GM18909 (cell line): ENCODE measurements at regions not wholly inside any gene's neighbourhood (a gene's known extent, or its start where the extent isn't known, plus 50 kb on each side); places are given as distances from the start of the nearest gene placed in this dataset.
"Not testable (repeated sequence)": the region's sequence is repeated elsewhere in the genome, so short reads cannot be mapped to it uniquely, and the experiment has no call there.

ENCODE experiments used
- ATAC-seq: cut with Tn5 transposase; IDR thresholded peaks from one replicate; pipeline ENCODE4 v1.9.1; 2021; ENCODE audit warnings: mild to moderate bottlenecking; ENCODE audit not compliant: unreplicated experiment, poor library complexity

GRCh38 chr10:46739919-46740318 is 161.0 kb downstream of the SYT15 start:
- ATAC-seq = not testable (repeated sequence)

GRCh38 chr10:46740368-46740767 is 161.4 kb downstream of the SYT15 start:
- ATAC-seq = not testable (repeated sequence)

DNA sequence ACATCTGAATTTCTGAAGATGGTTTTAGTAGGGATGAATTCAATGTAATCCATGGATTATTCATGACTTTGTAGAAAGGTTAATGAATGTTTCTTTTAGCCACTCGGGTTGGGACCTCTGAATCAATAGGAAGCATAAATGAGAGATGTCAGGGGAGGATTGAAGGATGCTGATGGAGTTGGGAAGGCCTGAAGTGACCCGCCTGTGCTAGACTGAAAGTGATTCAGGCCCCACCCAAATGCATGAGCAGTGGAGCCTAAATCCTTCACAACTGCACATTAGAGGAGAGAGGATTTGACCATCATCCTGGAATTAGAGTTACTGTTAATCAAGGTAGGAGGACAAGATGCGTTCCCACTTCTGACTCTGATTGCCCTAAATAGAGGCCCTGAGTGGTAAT is 162.2 kb upstream of the PTPN20 start:
- not testable (repeated sequence) for ATAC-seq

- ATAC-seq = peak; percentile 63
Observed at GRCh38 chr10:46749470-46749869, 161.8 kb upstream of the PTPN20 start.

DNA sequence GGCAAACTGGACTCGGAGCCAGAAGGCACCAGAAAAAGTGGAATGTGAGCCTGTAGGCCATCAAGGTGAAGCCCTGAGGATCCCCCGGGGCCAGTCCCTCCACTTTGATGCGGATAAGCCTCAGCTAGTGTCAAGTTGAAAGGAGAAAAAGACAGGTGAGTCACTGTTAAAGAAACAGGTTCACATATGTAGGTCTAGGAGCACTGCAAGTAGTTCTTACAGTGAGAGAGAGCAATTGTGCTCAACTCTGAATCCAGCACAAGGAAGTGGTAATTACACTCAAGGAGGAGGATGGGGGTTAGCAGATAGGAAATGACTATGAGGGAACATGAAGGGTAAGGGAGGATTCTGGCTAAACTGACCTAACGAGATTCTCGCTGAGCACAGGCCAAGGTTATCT is 157.5 kb upstream of the PTPN20 start:
- ATAC-seq = not testable (repeated sequence)

- peak; percentile 93 for ATAC-seq
Observed at GRCh38 chr10:46761471-46761870, 149.8 kb upstream of the PTPN20 start.

- not testable (repeated sequence) for ATAC-seq
Observed at GRCh38 chr10:46768515-46769291, 142.5 kb upstream of the PTPN20 start.

GRCh38 chr10:46773178-46773896 is 137.9 kb upstream of the PTPN20 start:
- ATAC-seq = not testable (repeated sequence)

DNA sequence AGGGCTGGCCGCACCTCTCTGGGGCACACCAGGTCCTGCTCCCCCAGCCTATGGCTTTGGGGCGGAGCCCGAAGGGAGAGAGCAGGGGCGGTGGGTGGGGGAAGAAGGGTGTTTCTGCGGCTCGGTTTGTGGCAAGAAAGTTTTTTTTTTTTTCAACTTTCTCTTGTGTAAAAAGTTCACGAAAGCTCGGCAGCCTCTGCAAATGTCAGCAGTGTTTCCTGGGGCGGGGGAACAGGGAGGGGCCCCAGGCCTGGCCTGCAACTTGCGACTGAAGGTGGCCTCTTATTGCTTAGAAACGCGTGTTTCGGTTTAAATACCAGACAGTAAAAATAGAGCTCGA is 137.4 kb upstream of the PTPN20 start:
- not testable (repeated sequence) for ATAC-seq

DNA sequence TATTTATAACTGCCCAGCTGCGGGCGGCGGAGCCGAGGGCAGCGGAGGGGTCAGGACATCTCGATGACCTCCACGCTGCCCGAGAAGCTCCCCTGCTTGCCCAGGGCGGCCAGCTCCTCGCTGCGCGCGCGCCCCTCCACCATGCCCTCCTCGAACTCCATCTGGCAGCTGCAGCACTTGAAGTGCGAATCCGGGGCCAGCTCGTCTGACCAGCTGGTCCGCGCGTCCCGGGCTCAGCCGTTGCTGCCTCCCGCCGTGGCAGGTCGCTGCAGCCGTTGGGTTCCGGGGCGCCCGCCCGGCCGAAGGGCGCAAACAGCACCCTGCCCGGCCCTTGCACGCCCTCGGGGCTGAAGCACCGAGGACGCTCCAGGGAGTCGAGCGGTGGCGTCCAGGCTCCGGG is 136.9 kb upstream of the PTPN20 start:
- not testable (repeated sequence) for ATAC-seq

GRCh38 chr10:46774945-46775667 is 136.1 kb upstream of the PTPN20 start:
- ATAC-seq = not testable (repeated sequence)

GRCh38 chr10:46775668-46776059 is 135.6 kb upstream of the PTPN20 start:
- ATAC-seq = not testable (repeated sequence)

GRCh38 chr10:46779571-46779970 is 131.7 kb upstream of the PTPN20 start:
- not testable (repeated sequence) for ATAC-seq

GRCh38 chr10:46780164-46780563 is 131.1 kb upstream of the PTPN20 start:
- ATAC-seq = not testable (repeated sequence)

GRCh38 chr10:46781001-46781400 is 130.2 kb upstream of the PTPN20 start:
- ATAC-seq = not testable (repeated sequence)

DNA sequence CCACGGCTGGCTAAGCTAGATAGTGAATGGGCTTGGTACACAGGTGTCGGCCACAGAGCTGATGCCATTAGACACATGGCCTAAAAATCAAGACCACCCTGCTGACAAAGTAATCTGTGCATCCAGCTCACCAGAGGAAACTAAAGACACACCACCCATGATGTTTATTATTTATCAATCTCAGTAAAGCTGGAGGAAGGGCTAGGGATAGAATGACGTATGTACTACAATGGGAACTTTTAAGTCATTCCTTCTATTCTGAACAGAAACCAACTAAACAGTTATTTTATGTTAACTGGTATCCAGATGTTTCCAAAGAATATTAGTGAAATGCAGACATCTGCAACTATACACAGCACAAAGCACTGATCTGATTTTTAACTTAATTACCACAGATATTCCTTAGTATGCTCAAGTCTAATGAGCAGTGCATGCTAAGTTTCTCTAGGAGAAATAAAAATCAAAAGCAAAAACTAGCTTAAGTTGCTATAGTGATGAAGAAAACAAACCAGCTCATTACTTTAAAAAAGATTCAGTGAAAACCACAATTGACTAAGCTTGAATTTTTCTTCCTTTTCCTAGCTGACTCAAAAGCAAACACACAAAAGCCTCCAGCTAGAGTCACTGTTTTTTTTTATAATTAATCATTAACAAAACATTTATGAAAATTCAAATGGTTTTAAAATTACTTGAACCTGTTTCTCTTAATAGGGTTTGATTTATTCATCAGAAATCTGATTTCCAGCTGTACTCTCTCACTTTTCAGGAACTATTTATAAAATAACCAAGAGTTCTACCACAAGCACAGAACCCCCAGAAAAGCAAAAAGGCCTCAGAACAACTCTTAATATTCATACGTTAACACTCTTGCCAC is 129.0 kb upstream of the PTPN20 start:
- ATAC-seq = peak; percentile 40

- not testable (repeated sequence) for ATAC-seq
Observed at GRCh38 chr10:46784665-46785064, 126.6 kb upstream of the PTPN20 start.

DNA sequence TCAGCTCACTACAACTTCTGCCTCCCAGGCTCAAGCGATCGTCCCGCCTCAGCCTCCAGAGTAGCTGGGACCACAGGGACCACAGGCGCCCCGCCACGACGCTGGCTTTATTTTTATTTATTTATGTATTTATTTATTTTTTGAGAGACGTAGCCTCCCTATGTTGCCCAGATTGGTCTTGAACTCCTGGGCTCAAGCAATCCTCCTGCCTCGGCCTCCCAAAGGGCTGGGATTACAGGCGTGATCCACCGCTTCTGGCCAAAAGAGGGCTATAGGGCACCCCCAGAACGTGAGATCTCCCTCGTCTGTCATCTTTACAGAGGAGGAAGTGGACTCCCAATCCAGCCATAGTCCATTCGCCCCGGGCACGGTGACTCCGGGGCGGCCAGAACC is 125.1 kb upstream of the PTPN20 start:
- ATAC-seq = not testable (repeated sequence)

DNA sequence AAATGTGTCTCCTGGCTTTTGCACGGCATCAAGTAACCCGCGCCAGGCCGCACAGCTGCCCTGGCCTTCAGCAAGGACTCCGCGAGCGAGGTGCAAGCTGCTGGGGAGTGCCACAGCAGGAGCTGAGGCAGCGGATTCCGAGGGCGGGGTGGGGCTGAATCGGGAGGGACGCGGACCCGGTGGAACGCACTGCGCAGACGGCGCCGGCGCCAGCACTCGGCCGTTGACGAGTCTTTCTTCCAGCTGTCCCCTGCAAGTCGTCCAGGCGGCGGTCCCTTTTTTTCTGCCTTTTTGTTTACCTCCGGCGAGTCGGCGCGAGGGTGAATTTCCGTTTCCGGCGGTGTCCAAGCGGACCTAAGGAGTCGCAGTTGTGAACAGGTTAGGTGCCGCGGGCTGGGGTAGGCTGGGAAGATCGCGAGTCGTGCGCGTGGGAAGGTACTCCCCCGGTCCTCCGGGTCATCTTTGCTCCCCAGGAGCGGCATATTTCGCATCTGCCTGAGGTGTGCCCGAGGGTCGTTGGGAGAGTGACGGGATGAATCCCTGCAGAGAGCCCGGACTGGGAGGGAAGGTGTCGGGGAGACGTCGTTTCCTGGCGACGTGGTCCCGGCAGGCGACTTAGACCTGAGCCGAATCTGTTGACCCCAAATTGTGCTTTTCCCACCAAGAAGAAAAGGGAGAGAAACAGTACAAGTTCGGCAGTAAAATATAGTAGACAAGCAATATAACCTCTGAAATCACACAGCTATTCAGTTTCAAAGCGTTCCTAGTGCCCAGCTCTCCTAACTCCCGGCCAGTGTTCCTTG is 124.5 kb upstream of the PTPN20 start:
- ATAC-seq = peak; percentile 85
